GM10266 (cell line): ENCODE measurements at regions not wholly inside any gene's neighbourhood (a gene's known extent, or its start where the extent isn't known, plus 50 kb on each side); places are given as distances from the start of the nearest gene placed in this dataset.

ENCODE experiments used
- DNase-seq: peaks from one replicate; pipeline ENCODE4 v3.0.0; 2012; ENCODE audit errors: extremely low spot score
- CTCF ChIP-seq: IDR thresholded peaks from 2 replicates; pipeline ENCODE4 v1.5.1; 2012; ENCODE audit warnings: mild to moderate bottlenecking, low read depth; ENCODE audit not compliant: control insufficient read depth, insufficient read depth; ENCODE audit errors: missing control alignments

- no peak for DNase-seq
- TF ChIP-seq CTCF: no peak
Observed at GRCh38 chr6:88491266-88491880, 325.2 kb upstream of the CNR1 start.

- TF ChIP-seq CTCF: no peak
- no peak for DNase-seq
Observed at GRCh38 chr6:88490908-88491264, 324.7 kb upstream of the CNR1 start.

GRCh38 chr6:88490195-88490907, 324.2 kb upstream of the CNR1 start:
- DNase-seq: no peak
- no peak for TF ChIP-seq CTCF

GRCh38 chr6:88483424-88483823, 317.3 kb upstream of the CNR1 start:
- no peak for TF ChIP-seq CTCF
- no peak for DNase-seq

- no peak for DNase-seq
- TF ChIP-seq CTCF: no peak
Observed at GRCh38 chr6:88482465-88482864, 316.3 kb upstream of the CNR1 start.

- DNase-seq: no peak
- TF ChIP-seq CTCF: no peak
Observed at GRCh38 chr6:88481519-88481918, 315.4 kb upstream of the CNR1 start.

- DNase-seq: no peak
- no peak for TF ChIP-seq CTCF
Observed at GRCh38 chr6:88480816-88481215, 314.7 kb upstream of the CNR1 start.
